HCEC 1CT (cell line): ENCODE measurements at regions not wholly inside any gene's neighbourhood (a gene's known extent, or its start where the extent isn't known, plus 50 kb on each side); places are given as distances from the start of the nearest gene placed in this dataset.

Experiments
- DNase-seq: peaks from one replicate; pipeline ENCODE4 v3.0.0-alpha.2; 2017

DNA sequence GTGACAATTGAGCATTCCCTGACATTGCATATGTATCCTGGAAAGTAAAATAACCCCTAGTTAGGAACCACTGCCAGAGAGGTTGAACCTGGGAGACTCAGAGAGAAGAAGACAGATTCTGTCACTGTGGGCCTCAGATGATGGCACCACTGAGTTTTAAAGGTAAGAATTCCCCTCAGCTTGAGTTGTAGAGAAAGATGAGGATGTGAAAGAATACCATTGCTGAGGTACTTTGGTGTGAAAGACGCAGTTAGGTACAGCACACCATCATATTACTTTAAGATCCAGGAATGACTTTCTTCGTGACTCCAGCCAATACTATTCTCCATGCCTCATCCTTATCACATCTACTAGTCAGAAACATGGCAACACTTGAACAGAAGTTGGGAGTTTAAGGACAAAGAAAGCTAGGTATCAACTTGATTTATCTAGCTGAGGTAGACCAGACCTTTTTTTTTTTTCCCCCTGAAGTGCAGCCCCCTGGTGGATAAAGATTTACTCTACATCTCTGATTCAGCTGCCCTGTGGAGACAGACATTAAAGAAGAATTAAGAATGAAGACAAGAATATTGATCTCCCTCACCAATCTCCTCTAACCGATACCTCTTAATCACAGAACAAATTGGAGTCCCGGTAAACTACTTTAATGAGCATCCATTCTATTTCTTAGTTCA lies 630.5 kb upstream of the FANCL start:
- DNase-seq, result no peak

DNA sequence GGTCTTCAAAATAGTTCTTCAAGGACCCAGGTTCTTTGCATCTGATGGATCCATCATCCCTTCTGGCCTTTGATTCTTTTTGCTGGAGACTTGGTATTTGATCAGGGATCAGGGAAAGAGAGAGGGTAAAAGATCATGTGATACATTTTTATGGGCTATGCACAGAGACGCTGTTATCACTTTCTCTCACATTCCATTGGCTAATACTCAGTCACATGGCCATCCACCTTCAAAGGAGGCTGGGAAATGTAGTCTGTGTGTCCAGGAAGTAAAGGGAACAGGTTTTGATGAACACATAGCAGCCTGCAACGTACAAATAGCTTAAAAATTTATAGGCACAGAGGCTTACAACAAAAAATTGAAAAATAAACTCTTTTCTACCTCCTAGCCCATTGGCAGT lies 629.6 kb upstream of the FANCL start:
- no peak for DNase-seq

DNA sequence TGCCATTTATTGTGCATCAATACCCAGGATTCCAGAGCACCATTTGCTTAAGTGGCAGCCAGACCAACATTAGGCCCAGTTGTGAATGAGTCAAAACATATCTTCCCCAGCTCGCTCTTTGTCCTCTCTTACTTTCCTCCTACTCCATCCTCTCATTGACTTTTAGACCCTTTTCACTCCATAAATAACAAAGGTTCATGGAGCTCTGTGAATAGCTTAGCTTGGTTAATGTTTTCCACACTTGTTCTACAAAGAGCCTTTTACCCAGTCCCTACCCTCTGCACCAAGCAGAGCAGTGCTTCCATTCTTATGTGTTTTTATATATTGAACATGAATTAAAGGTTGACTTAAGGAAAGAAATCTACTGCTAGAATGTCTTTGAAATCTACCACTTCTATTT lies 625.8 kb upstream of the FANCL start:
- no peak for DNase-seq

DNA sequence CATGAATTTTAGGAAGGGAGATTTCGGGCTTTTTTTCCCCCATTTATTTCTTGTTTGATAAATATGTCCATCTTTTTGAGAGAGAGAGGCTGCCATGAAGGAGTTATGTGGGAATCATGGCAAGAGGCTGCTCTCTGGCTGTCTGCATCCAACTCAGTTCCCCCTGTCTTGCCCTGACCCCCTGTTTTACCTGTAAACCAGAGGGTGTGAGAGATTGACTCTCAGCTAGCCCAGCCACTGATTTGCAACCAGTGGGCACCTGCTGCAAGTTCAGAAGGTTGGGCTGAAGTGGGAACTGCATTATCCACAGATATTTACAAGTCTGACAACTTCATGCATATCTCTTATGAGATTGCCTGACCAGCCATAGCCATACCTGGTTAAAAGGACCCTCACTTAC lies 625.4 kb upstream of the FANCL start:
- no peak for DNase-seq

DNA sequence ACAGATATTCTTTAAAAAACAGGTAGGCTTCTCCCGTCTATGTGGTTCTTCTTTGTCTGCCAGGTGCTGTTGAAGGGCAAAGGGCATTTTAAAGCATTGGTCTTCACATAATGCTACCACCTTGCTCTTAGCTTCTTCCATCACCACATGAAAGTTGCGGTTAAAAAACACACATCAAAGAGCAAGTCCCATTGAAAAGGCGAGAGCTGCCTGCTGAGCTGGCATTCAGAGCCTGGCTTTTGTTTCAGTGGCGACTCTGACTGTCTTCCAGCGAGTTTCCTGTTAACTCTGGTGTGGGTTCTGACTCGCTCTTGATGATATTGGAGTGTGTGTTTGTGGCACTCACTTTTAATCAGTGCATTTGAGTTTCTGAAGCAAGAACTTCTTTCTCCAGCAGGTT lies 624.9 kb upstream of the FANCL start:
- no peak for DNase-seq

DNA sequence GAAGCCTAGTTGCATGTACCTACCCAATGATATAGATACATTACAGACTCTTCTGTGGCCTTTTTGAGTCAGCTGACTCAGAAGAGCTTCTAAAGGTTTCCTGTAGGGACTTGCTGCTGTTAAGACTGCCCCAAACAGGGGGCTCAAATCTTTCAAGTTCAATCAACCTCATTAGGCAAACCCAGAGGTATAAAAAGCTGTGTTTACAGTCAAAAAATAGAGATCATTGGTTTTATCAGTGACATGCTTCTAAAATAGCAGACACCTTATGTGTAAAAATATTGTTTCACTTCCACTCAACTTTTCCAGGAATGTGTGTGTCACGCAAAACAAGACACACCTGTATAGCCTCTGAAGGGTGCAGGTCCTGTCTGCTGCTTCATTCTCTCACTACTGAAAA lies 624.3 kb upstream of the FANCL start:
- no peak for DNase-seq

DNA sequence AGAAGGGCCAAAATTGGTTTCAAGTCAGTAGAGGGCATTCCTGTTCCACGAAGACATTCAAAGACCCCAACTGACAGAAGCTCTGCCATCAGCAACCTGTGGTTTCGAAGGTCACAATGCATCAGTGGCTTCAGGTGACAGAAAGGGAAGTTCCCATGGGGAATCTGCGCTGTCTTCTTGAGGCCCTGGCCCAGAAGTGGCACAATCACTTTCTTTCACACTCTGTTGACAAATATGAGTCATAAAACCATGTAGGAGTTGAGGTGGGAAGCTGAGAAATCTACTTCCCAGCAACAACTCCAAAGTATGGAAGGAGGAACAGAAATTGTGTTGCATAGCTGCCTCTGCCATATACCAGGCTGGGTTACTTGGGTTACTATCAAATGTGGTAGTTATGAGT lies 621.1 kb upstream of the FANCL start:
- DNase-seq, result no peak

DNA sequence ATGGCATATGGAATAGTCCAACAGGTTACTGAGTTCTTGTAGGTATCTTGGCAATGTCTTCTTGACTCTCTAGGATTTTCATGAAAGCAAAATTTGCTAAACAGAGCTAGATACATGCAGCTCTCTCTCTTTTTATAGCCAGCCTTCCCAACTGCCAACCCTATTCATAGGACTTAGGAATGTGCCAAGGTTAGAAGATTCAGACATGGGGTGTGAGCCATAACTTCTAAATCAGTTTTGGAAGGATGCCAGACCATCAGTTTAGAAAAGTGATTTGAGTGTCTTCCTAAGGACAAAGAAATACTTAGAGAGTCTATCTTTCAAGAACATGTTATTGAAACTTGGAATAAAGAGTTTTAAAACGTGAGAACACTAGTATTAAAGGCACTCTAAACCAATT lies 619.5 kb upstream of the FANCL start:
- no peak for DNase-seq

DNA sequence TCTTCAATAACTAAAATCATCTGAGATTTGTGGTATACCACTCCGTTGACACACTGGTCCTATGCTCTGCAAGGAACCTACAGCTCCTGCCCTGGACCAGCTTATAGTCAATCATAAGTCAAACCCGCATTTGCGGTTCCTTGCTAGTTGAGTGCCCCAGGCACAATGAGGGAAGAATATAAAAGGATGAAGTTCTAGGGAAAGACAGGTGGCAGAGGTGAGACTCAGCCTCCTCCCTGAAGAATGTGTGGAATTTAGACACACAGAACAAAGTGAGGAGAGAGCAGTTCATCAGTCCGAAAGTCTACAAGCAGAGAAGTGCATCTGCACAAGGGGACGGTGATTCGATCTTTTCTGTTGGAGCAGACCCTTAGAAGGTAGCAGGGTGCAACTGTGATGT lies 615.0 kb upstream of the FANCL start:
- no peak for DNase-seq

DNA sequence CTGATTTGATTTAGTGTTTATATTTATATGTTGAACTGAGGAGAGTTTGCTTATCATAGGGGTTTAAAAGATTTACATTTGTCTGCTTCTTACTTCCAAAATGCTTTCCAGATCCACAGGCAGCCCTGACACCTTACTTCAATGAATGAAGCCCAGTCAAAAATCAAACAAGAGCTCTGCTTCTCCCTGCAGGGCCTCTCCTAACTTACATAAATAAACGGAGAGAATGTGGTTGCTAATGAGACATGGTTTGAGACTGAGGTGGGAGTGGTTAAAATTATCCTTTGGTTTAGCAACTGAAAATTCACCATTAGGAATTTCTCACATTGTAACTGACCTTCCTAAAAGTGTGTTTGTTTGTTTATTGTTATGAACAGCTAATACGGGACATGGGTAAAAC lies 612.3 kb upstream of the FANCL start:
- DNase-seq, result no peak

DNA sequence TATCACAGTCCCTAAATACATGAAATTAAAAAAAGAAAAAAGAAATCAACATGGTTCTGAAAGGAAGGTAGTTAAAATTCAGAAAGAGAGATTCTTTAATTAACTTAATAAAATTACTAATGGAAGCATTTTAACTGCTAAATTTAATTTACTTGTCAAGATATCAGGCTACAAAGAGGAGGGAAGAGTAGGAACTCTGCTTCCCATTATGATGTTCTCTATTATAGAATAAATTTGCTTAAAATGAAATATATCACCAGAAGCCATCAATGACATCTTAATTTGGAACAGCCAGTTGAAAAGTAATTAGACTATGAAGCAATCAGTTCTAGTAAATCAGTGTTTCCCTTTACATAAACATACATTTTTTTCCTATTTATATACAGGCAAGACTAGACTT lies 611.8 kb upstream of the FANCL start:
- DNase-seq, result no peak

DNA sequence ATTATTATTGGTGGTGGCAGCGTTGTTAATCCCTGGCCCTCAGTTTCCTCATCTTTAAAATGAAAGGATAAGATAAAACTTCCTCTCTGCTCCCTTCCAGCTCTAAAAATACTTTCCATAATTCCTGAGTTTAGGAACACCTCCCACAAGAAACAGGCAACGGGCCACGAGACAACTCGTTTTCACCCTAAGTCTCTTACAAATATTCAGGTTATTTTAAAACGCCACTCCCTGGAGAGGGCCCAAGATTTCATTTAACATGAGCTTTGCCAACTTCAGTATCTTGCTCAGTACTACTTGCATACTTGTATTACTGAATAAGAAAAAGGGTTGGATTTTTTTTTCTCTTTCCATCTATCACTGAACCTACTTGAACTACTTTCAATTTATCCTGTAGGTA lies 611.1 kb upstream of the FANCL start:
- DNase-seq, result no peak

DNA sequence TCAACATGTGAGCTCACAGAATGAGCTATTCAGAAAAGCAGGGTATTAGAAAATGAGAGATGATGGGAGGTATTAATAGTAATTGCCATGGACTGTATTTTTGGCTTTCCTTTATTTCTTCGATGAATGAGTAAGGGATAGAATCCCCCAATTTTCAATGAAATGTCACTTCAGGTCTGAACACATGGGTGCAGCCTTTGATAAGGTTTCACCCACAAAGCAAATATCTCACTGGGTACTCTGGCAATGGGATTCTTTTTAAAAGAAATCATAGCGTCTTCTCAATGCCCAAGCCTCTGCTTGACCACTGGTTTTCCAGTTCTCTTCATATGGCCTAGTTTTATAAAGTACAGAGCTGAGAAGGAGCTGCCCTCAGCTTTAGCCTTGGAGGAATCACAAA lies 610.5 kb upstream of the FANCL start:
- no peak for DNase-seq

DNA sequence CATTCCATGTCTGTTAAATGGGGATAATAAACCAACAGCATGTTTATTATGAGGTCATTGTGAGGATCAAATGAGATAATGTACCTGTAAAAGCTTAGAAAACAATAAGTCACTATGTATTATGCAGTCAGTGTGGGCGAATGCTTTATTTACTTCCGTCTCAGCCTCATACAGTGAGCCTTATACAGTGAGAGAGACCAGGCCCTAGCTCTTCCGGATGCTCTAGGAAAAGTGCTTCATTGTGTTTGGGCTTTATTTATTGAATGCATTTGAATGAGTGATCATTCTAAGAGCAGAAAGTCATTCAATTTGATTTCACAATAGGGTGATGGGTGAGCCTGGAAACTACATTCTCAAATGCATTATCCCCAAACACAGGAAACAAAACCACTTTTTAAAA lies 603.9 kb upstream of the FANCL start:
- DNase-seq, result no peak

DNA sequence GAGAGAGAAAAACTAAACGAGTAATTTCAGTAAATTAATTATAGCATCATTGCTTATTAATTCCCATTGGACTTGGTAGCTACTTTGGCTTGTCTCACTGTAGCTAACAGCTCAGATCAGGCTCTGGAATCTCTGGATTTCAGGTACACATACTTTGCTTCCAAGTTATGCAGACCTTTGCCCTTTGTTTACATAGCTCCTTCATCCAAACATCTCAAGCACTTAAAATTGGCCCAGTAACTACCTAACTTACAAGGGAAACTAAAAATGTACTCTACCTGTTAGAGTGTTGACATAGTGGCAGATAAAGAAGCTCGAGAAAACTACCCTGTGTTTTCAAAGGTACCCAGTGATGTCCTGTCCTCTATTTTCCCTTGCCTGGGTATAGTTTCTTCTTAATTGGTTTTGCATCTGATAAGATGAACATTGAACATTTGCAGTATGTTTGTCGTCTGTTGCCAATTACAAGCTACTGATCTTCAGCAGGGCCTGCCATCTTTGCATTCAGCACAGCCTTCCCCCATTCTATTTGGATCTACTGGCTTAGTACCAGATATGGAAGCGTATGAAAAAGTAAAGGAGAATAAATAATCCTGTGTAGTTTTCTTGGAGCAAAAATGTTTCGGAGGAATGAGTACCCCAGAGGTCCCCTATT lies 601.5 kb upstream of the FANCL start:
- DNase-seq, result no peak

DNA sequence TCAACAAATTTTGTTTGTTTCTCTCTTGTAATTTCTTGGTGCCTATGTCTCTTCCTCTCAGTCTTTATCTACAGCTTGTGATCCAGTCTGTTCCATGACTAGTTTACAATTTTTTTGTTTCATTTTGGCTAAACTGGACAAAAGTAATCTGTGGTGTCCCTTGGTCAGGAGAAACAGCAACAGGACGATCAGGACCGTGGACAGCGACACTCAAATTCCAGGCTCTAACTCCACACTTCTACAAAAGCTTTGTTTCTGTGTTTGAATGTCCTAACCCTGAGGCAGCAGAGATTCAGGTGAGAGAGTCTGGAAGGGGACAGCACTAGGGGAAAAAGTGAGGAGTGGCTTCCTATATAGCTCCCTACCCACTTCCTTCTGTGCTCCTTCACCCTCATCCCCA lies 593.3 kb upstream of the FANCL start:
- no peak for DNase-seq

DNA sequence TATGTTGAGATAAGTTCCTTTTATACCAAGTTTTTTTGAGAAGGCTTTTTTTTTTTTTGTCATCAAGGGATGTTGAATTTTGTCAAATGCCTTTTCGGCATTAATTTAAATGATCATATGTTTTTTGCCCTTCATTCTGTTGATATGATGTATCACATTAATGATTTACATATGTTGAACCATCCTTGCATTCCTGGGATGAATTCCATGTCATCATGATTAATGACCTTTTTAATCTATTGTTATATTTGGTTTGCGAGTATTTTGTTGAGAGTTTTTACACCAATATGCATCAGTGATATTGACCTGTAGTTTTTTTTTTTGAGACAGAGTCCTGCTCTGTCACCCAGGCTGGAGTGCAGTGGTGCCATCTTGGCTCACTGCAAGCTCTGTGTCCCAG lies 585.7 kb upstream of the FANCL start:
- no peak for DNase-seq

DNA sequence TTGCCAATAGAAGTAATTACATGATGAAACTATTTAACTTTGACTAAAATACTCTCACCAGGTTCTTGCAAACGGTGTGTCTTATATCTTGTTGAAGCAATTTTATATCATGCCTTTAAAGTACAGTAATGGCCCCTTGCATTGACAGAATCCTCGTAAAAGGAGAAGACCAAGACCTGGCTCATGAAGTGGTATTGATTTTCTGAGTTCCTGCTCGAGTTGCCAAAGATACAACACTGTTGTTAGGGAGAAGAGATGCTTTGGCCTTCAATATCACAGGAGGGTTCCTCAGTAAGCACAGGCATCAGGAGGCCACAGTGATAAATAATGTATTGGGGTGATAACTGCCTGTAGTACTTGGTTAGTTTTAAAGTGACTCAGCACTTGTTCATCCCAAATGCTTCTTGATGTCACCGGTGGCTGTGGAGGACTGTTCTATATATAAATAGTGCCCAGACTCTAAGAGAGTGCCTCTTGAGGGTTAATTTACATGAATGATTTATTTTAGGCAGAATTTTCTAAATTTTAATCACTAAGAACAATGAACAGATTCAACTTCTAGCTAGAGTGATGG lies 571.7 kb upstream of the FANCL start:
- DNase-seq, result no peak

DNA sequence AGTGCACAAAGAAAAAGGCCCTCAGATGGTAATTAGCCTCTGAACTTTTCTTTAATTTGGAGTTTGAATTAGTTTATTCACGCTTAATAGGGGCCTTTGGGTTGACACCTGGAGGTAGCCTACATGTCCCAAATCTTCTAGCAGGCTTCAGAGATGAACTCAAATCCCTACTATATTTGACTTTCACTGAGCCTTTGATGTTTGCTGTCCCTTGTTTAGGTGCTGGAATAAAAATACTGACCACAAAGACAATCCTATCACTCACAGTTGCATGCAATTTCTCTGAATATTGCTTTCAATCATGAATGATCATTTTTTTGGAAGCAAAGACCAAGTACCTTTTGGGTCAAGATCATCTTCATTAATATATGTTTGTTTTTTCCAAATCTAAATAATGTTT lies 564.0 kb upstream of the FANCL start:
- DNase-seq, result no peak

DNA sequence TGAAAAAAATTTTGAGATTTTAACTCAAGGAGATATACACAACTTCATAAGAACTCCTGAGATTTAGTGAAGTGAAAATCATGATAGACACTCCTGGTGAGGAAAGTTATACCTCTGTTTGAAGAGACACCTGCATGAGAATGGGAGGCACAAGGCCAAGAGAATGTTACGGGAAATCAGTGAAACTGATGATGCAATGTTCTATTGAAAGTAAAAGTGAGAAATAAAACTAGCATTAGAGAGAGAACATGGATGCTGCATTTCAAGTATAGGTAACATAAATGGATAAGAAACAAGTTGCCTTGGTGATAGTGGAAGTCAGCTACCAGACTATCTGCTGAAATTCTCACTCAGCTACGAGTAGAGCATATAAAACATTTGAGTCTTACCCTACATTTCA lies 562.1 kb upstream of the FANCL start:
- DNase-seq, result no peak

DNA sequence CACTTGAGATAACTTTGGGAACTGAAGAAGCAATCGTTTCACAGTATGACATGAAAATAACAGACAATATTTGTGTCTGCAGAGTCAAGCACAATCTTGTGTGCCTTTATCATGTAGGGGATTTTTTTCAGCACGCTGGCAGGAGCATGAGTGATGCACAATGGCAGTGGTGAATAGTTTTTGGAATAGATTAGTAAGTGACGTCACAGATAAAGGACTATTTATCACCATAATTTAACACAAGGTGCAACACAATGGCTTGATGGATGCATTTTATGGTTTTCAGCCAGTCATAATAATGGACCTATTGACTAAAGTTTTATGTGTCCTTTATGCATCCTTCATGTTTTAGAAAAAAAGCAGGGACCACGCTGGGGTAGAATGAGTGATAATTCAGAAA lies 559.8 kb upstream of the FANCL start:
- no peak for DNase-seq

DNA sequence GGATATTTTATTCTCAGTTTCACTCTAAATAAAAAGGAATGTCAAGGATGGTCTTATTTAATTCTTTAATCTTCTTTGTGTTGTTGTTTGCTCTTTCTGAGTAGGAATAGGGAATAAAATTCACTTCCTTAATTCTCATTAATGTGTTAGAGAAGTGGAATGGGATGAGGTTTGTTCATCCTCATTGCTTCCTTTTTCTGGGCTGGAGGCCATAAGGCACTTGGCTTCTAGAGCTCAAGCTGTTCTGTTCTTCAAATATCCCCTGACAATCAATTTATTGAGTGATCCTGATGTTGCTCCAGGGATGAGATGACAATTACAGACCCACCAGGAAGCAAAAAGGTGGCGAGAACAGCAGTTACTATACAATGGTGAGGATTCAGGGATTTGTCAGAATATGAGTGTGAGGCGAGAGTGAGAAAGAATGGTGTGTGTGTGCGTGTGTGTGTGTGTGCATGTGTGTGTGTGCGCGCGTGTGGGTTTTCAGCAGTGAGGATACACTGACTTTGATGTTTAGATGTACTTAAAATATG lies 557.6 kb upstream of the FANCL start:
- DNase-seq, result no peak

DNA sequence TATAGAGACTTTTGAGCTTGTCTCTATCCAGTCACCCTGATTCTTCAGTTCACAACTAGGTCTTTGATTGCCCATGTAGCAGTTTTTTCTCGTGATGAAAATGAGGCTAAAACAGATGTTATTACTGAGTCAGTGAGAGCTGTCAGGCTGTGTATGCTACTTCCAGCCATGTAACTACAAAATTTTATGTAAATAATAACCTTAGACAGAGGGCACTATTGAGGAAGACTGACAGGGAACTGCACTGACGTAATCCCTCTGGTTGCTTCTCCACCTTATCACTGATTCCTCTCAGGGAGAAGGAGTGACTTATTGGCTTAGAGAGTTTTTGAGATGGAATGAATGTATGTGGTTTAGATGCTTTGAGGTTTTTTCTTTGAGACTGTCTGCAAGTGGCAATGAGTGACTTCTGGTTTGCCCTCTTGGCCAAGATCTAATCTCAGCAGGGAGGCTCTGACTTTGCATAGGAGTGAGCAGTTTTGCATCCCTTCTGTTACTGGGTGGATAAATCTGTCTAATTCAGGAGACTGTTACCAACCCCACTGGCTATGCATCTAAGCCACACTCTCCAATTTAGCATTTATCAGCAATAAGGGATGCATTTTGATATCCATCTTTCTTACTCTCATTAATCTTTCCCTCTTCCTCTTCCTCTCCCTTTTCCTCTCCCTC lies 555.2 kb upstream of the FANCL start:
- no peak for DNase-seq

DNA sequence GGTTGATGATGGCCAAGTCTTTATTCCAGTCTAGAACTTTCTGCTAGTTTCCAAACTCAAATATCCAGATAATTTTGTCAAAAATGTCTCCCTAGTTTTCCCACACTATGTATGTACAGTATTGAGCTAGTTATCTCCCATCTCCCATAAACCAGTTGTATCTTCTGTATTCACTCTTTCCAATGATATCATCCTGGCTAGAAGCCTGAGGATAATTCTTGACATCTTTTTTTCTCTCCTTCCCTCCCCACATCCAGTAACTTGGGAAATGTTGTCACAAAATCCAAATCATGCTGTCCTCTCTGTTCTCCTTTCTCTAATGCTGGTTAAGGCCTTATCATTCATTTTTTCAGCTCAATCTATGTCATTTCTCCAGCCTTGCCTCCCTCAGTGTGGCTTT lies 553.8 kb upstream of the FANCL start:
- DNase-seq, result no peak
